Esophagus muscularis mucosa (tissue), 4 donors: ENCODE measurements at regions not wholly inside any gene's neighbourhood (a gene's known extent, or its start where the extent isn't known, plus 50 kb on each side); places are given as distances from the start of the nearest gene placed in this dataset.
"Not testable (repeated sequence)": the region's sequence is repeated elsewhere in the genome, so short reads cannot be mapped to it uniquely, and the experiment has no call there.

Experiments used
- DNase-seq: peaks from one replicate; pipeline ENCODE4 v3.0.0-alpha.2; 2017; ENCODE audit errors: extremely low spot score
- H3K27ac ChIP-seq, 4 donors: fragments of 200-600 bp; sonication (generic); replicated peaks in 1 of 4; 1 replicate in 3 of 4; 2 replicates in 1 of 4; pipeline ENCODE4 v1.5.1; 2016 to 2019; ENCODE audit warnings: mild to moderate bottlenecking in 1 of 4
- H3K27me3 ChIP-seq, 4 donors: fragments of 200-600 bp; sonication (generic); one replicate each; pipeline versions ENCODE4 v1.5.1 to v1.6.0; 2016 to 2019
- H3K36me3 ChIP-seq, 4 donors: fragments of 200-600 bp; sonication (generic); one replicate each; pipeline ENCODE4 v1.5.1; 2016 to 2019
- H3K4me1 ChIP-seq, 4 donors: fragments of 200-600 bp; sonication (generic); one replicate each; pipeline ENCODE4 v1.5.1; 2016 to 2019
- H3K4me3 ChIP-seq, 4 donors: fragments of 200-600 bp; sonication (generic); 1 replicate in 2 of 4; 2 replicates in 2 of 4; pipeline ENCODE4 v1.5.1; 2016 to 2019; ENCODE audit warnings: mild to moderate bottlenecking in 4 of 4, moderate library complexity in 1 of 4
- H3K9me3 ChIP-seq, 4 donors: fragments of 200-600 bp; sonication (generic); 1 replicate in 3 of 4; 2 replicates in 1 of 4; pipeline ENCODE4 v1.5.1; 2016 to 2019
- CTCF ChIP-seq, 3 experiments: fragments of 200-600 bp in 2 of 3; fragments of 450-650 bp in 1 of 3; sonication (generic) in 2 of 3; IDR thresholded peaks; one replicate each; pipeline ENCODE4 v1.5.1; 2017 to 2019; ENCODE audit warnings: antibody characterized with exemption in 3 of 3, mild to moderate bottlenecking in 2 of 3, moderate library complexity in 1 of 3
- EP300 ChIP-seq: sonication (generic); formaldehyde crosslinking; IDR thresholded peaks from one replicate; pipeline ENCODE4 v1.6.1; 2017; ENCODE audit warnings: antibody characterized with exemption
- POLR2A ChIP-seq: fragments of 450-650 bp; IDR thresholded peaks from one replicate; pipeline ENCODE4 v1.6.1; 2017; ENCODE audit warnings: antibody characterized with exemption, moderate library complexity, mild to moderate bottlenecking, low read depth
- POLR2AphosphoS5 ChIP-seq, 2 donors: sonication (generic); formaldehyde crosslinking; IDR thresholded peaks; one replicate each; pipeline ENCODE4 v1.6.1; 2017; ENCODE audit warnings: antibody characterized with exemption in 2 of 2
- WGBS: methylation state at CpG from one replicate; pipeline ENCODE4 v1.1.5; 2018; 5-methylcytosine and 5-hydroxymethylcytosine counted together
- intact Hi-C: fragments of 100-400 bp; cut with DNase I; formaldehyde crosslinking; loops from one replicate; pipeline ENCODE4 v1.15.1; 2023

- H3K4me1 ChIP-seq: no peaks in the 10 kb centered on the region
Measured at GRCh38 chr5:85656050-85656449, 961.7 kb upstream of the COX7C start.

GRCh38 chr5:85657328-85657727 lies 960.4 kb upstream of the COX7C start:
- peaks cover 0 to 17% (median 2%) of the 10 kb centered on the region in 4 donors for H3K9me3 ChIP-seq
- H3K36me3 ChIP-seq, DNase-seq, H3K4me3 ChIP-seq, H3K27me3 ChIP-seq, H3K4me1 ChIP-seq, H3K27ac ChIP-seq, intact Hi-C loops: not testable (repeated sequence)
- 94% methylated on average over 1 of the region's 1 CpG for WGBS

More at GRCh38 chr5:85656050-85656449, 961.7 kb upstream of the COX7C start:
- intact Hi-C loops: no loop called here
- DNase-seq: no peak
- no peak for TF ChIP-seq EP300
- TF ChIP-seq POLR2AphosphoS5 (IDR thresholded peaks at IDR 0.05): no peak
- no peak for TF ChIP-seq CTCF (IDR thresholded peaks at IDR 0.05)
- TF ChIP-seq POLR2A: no peak
- Histone ChIP-seq H3K36me3 (no peaks in the 10 kb centered on the region), H3K4me3 (no peak overlapping the region), H3K27me3 (no peaks in the 10 kb centered on the region), H3K9me3 (peaks cover 0 to 17% (median 2%) of the 10 kb centered on the region in 4 donors), H3K27ac (no peak overlapping the region)
- WGBS: 69% methylated on average over 3 of the region's 3 CpGs

GRCh38 chr5:85662969-85663707 lies 954.6 kb upstream of the COX7C start:
- H3K27me3 ChIP-seq, H3K4me1 ChIP-seq, H3K9me3 ChIP-seq, H3K36me3 ChIP-seq, H3K4me3 ChIP-seq, DNase-seq, H3K27ac ChIP-seq, intact Hi-C loops: not testable (repeated sequence)
- WGBS: 90% methylated on average over 12 of the region's 29 CpGs

- Histone ChIP-seq H3K4me3 (no peak overlapping the region), H3K36me3 (no peaks in the 10 kb centered on the region), H3K27ac (no peak overlapping the region), H3K4me1 (no peaks in the 10 kb centered on the region), H3K9me3 (no peaks in the 10 kb centered on the region), H3K27me3 (no peaks in the 10 kb centered on the region)
- intact Hi-C loops: no loop called here
- no peak for DNase-seq
- WGBS: 72% methylated on average over 2 of the region's 2 CpGs
- no peak for TF ChIP-seq POLR2AphosphoS5 (IDR thresholded peaks at IDR 0.05)
- no peak for TF ChIP-seq EP300
- TF ChIP-seq CTCF (IDR thresholded peaks at IDR 0.05): no peak
- no peak for TF ChIP-seq POLR2A
Measured at GRCh38 chr5:85663708-85664031, 954.1 kb upstream of the COX7C start.

- Histone ChIP-seq H3K27ac (no peak overlapping the region), H3K27me3 (no peaks in the 10 kb centered on the region), H3K9me3 (no peaks in the 10 kb centered on the region), H3K36me3 (no peaks in the 10 kb centered on the region), H3K4me1 (no peaks in the 10 kb centered on the region), H3K4me3 (no peak overlapping the region)
- TF ChIP-seq POLR2A (no peak), POLR2AphosphoS5 (IDR thresholded peaks at IDR 0.05) (no peak), CTCF (IDR thresholded peaks at IDR 0.05) (no peak), EP300 (no peak)
- intact Hi-C loops: no loop called here
- DNase-seq: no peak
Measured at GRCh38 chr5:85670417-85670816, 947.3 kb upstream of the COX7C start.
